Endothelial cell (in vitro differentiated cells): ENCODE measurements at regions not wholly inside any gene's neighbourhood (a gene's known extent, or its start where the extent isn't known, plus 50 kb on each side); places are given as distances from the start of the nearest gene placed in this dataset.

Experiments
- DNase-seq: peaks from one replicate; pipeline ENCODE4 v3.0.0; 2021; ENCODE audit warnings: low spot score
- H3K27ac Mint-ChIP-seq: one replicate; pipeline ENCODE4 v1.8.0; 2021; ENCODE audit warnings: mixed read lengths, inconsistent platforms; ENCODE audit not compliant: unreplicated experiment
- H3K27me3 Mint-ChIP-seq: one replicate; pipeline ENCODE4 v1.8.0; 2021; ENCODE audit warnings: mild to moderate bottlenecking, moderate library complexity, mixed read lengths, inconsistent platforms; ENCODE audit not compliant: unreplicated experiment
- H3K36me3 Mint-ChIP-seq: one replicate; pipeline ENCODE4 v1.8.0; 2021; ENCODE audit warnings: mild to moderate bottlenecking, low read depth, mixed read lengths, inconsistent platforms; ENCODE audit not compliant: unreplicated experiment
- H3K4me1 Mint-ChIP-seq: one replicate; pipeline ENCODE4 v1.8.0; 2021; ENCODE audit warnings: mild to moderate bottlenecking, mixed read lengths, inconsistent platforms; ENCODE audit not compliant: unreplicated experiment
- H3K4me3 Mint-ChIP-seq: one replicate; pipeline ENCODE4 v1.8.0; 2021; ENCODE audit warnings: mild to moderate bottlenecking, mixed read lengths, inconsistent platforms; ENCODE audit not compliant: unreplicated experiment
- H3K9me3 Mint-ChIP-seq: one replicate; pipeline ENCODE4 v1.8.0; 2021; ENCODE audit warnings: mixed read lengths, inconsistent platforms; ENCODE audit not compliant: unreplicated experiment
- TF ChIP-seq, protein P1 (sequence below): fragments of 200-600 bp; sonication (generic); IDR thresholded peaks from one replicate; pipeline ENCODE4 v1.5.0; 2021; ENCODE audit warnings: antibody characterized with exemption; ENCODE audit not compliant: unreplicated experiment

DNA sequence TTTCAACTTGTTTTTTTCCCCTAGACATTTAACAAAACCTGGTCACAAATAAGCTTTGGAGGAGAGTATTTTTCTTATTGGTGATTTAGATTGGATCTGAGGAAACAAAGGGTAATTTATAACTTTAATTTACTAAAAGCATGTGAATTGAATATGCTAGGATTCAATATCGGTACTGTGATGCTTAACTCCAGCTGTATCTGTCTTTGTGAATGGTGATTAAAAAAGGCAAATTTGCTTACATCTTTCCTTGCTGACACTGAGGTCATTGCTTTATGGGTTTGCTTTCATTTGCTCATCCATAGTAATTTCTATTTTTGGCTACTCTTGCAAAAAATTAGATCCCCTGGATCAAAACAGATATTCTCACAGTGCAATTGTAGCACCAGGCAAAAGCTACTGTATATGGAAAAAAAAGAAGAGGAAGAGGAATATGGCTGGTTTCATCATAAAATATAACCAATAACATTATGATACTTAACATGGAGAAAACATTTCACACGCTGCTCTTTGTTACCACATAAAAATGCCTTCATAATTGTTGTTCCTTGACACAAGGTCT lies 832.0 kb upstream of the ZEB2 start:
- H3K27me3 Mint-ChIP-seq, result no peaks in the 10 kb centered on the region

DNA sequence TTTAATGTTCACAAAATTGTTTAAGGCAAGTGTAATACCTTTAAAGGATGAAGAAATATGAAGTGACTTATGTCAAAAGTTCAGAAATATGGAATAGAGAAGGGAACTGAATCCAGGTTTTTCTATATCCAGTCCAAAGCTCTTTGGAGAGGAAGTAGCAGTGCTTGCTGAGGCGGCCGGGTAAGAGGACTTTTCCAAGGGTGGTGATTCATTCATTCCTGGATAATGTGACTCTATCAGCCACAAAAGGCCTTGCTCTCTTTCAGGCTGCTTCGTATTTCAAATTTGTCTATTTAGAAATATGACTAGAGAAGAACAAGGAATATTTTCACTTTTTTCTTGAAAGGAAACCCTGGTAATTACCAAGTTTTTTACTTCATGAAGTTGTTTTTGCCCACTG lies 830.1 kb upstream of the ZEB2 start:
- no peaks in the 10 kb centered on the region for H3K4me1 Mint-ChIP-seq
- H3K9me3 Mint-ChIP-seq, result no peaks in the 10 kb centered on the region
- H3K27me3 Mint-ChIP-seq, result no peaks in the 10 kb centered on the region
- no peak for DNase-seq
- no peaks in the 10 kb centered on the region for H3K36me3 Mint-ChIP-seq
- H3K4me3 Mint-ChIP-seq, result no peak overlapping the region
- TF ChIP-seq, protein P1, sequence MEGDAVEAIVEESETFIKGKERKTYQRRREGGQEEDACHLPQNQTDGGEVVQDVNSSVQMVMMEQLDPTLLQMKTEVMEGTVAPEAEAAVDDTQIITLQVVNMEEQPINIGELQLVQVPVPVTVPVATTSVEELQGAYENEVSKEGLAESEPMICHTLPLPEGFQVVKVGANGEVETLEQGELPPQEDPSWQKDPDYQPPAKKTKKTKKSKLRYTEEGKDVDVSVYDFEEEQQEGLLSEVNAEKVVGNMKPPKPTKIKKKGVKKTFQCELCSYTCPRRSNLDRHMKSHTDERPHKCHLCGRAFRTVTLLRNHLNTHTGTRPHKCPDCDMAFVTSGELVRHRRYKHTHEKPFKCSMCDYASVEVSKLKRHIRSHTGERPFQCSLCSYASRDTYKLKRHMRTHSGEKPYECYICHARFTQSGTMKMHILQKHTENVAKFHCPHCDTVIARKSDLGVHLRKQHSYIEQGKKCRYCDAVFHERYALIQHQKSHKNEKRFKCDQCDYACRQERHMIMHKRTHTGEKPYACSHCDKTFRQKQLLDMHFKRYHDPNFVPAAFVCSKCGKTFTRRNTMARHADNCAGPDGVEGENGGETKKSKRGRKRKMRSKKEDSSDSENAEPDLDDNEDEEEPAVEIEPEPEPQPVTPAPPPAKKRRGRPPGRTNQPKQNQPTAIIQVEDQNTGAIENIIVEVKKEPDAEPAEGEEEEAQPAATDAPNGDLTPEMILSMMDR, result no peak
- no peak overlapping the region for H3K27ac Mint-ChIP-seq

More for the DNA sequence above, 832.0 kb upstream of the ZEB2 start:
- Mint-ChIP-seq H3K4me3 (no peak overlapping the region), H3K4me1 (no peaks in the 10 kb centered on the region), H3K27ac (no peak overlapping the region), H3K9me3 (no peaks in the 10 kb centered on the region), H3K36me3 (no peaks in the 10 kb centered on the region)
- TF ChIP-seq, protein P1, result no peak
- DNase-seq, result no peak

DNA sequence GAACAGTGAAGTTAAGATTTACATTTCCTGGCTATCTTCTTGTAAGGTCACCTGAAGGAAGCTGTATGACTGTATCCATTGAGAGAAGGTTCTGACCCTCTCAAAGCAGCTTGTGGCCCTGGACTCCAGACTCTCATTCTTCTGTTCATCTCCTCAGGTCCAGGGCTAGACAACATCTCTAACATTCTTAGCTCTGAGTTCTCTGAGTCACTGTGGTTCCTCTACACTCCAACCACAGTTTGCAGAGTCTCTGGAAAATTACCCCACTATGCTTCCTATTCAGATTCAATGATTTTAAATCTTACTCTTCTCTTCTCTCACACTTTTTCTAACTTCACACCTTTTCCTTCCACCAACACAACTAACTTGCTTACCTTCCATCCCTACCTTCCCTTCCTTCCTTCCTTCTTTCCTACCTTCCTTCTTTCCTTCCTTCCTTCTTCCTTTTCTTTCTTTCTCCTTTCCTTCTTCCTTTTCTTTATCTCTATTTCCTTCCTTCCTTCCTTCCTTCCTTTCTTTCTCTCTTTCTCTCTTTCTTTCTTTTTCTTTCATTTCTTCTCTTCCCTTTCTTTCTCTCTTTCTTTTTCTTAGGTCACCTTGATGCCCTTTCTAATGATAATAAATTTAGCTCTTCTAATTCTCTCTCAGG lies 824.3 kb upstream of the ZEB2 start:
- H3K4me3 Mint-ChIP-seq, result no peak overlapping the region
- DNase-seq, result no peak
- no peak overlapping the region for H3K27ac Mint-ChIP-seq
- H3K36me3 Mint-ChIP-seq, result no peaks in the 10 kb centered on the region
- H3K27me3 Mint-ChIP-seq, result peaks cover 3% of the 10 kb centered on the region
- no peaks in the 10 kb centered on the region for H3K4me1 Mint-ChIP-seq
- TF ChIP-seq, protein P1, result no peak
- peaks cover 11% of the 10 kb centered on the region for H3K9me3 Mint-ChIP-seq

DNA sequence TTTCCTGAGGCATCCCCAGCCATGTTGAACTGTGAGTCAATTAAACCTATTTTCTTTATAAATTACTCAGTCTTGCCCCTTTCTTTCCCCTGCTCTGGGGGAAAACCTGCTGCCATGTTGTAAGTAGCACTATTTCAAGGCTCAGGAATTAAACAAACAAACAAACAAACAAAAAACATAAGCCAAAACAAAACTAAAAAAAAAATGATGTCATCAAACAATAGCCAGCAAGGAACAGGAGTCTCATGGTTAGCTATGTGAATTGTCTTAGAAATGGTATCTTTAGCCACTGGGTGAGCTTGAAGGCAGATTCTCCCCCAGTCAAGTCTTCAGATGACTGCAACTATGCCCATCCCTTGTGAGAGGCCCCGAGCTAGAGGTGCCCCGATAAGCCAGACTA lies 823.4 kb upstream of the ZEB2 start:
- Mint-ChIP-seq H3K36me3 (no peaks in the 10 kb centered on the region), H3K4me1 (no peaks in the 10 kb centered on the region), H3K9me3 (peaks cover 11% of the 10 kb centered on the region), H3K27ac (no peak overlapping the region), H3K27me3 (peaks cover 3% of the 10 kb centered on the region), H3K4me3 (no peak overlapping the region)
- TF ChIP-seq, protein P1, result no peak
- no peak for DNase-seq

DNA sequence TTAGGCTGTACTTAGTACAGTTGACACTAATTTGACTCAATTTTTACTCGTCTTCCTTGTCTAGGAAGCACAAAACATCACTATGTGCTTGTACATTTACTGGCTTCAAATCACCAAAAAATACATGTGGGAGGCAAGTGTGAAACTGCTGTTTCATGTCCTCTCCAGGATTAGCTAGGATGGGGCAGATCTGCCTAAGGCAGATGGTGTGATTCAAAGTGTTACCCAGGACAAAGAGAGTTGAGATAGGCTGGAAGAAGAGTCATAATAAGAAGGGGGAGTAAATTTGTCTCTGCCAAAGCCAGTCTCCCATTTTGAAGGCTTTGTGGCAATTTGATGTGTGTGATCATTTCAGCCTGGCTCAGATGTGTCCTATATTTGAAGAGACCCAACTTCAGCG lies 821.6 kb upstream of the ZEB2 start:
- DNase-seq, result no peak
- Mint-ChIP-seq H3K27me3 (peaks cover 3% of the 10 kb centered on the region), H3K27ac (no peak overlapping the region), H3K4me1 (no peaks in the 10 kb centered on the region), H3K36me3 (no peaks in the 10 kb centered on the region), H3K9me3 (peaks cover 11% of the 10 kb centered on the region), H3K4me3 (no peak overlapping the region)
- TF ChIP-seq, protein P1, result no peak
